Common myeloid progenitor, CD34-positive (primary cell): ENCODE measurements at regions not wholly inside any gene's neighbourhood (a gene's known extent, or its start where the extent isn't known, plus 50 kb on each side); places are given as distances from the start of the nearest gene placed in this dataset.
A peak's percentile ranks its signal among the peaks of the same experiment; 100 is the strongest.

Experiments used
- CTCF ChIA-PET: fragments of 350-600 bp; sonication (Branson Sonifier 250); formaldehyde crosslinking; loops from one replicate; lab custom pipeline; 2021; ENCODE audit warnings: antibody characterized with exemption; lab: Charles Lee
- POLR2A ChIA-PET: fragments of 350-600 bp; sonication (Branson Sonifier 250); formaldehyde crosslinking; loops from one replicate; lab custom pipeline; 2021; ENCODE audit warnings: antibody characterized with exemption; lab: Charles Lee
- DNase-seq, 3 donors: peaks; one replicate each; pipeline versions ENCODE4 v3.0.0 to v3.0.0-alpha.2; 2013
- H3K27ac ChIP-seq, 2 experiments: 1 replicate in 1 of 2; 2 replicates in 1 of 2; pipeline ENCODE4 v1.7.0; 2013; ENCODE audit warnings: inconsistent platforms in 2 of 2, low read length in 2 of 2, mild to moderate bottlenecking in 2 of 2, low read depth in 1 of 2, moderate library complexity in 1 of 2; ENCODE audit not compliant: severe bottlenecking in 2 of 2, insufficient read depth in 1 of 2, poor library complexity in 1 of 2
- H3K27me3 ChIP-seq, 5 experiments: replicated peaks in 2 of 5; 1 replicate in 3 of 5; 2 replicates in 2 of 5; pipeline versions ENCODE4 v1.6.1 to v1.7.0; 2013; ENCODE audit warnings: low read length in 4 of 5, mild to moderate bottlenecking in 2 of 5, moderate library complexity in 2 of 5, inconsistent platforms in 1 of 5; ENCODE audit not compliant: insufficient read depth in 5 of 5, control insufficient read depth in 4 of 5
- H3K36me3 ChIP-seq, 4 experiments: 1 replicate in 2 of 4; 2 replicates in 2 of 4; pipeline versions ENCODE4 v1.6.1 to v1.7.0; 2013; ENCODE audit warnings: low read length in 3 of 4, control low read depth in 1 of 4, mild to moderate bottlenecking in 1 of 4; ENCODE audit not compliant: control insufficient read depth in 4 of 4, insufficient read depth in 4 of 4
- H3K4me1 ChIP-seq, 4 experiments: 1 replicate in 3 of 4; 2 replicates in 1 of 4; pipeline versions ENCODE4 v1.6.1 to v1.7.1; 2013; ENCODE audit warnings: low read length in 3 of 4, mild to moderate bottlenecking in 3 of 4, control low read depth in 1 of 4, inconsistent platforms in 1 of 4, moderate library complexity in 1 of 4; ENCODE audit not compliant: control insufficient read depth in 4 of 4, insufficient read depth in 4 of 4; ENCODE audit errors: control extremely low read depth in 1 of 4
- H3K4me3 ChIP-seq, 7 experiments: 1 replicate in 4 of 7; 2 replicates in 3 of 7; pipeline versions ENCODE4 v1.5.1 to v1.7.0; 2013; ENCODE audit warnings: mild to moderate bottlenecking in 7 of 7, low read length in 6 of 7, moderate library complexity in 6 of 7, inconsistent platforms in 2 of 7, low read depth in 2 of 7, control low read depth in 1 of 7; ENCODE audit not compliant: insufficient read depth in 4 of 7, control insufficient read depth in 1 of 7; ENCODE audit errors: extremely low read depth in 1 of 7
- H3K9me3 ChIP-seq, 5 experiments: 1 replicate in 4 of 5; 2 replicates in 1 of 5; pipeline versions ENCODE4 v1.6.1 to v1.7.1; 2013; ENCODE audit warnings: low read length in 4 of 5, mild to moderate bottlenecking in 2 of 5, inconsistent platforms in 1 of 5, low read depth in 1 of 5, moderate library complexity in 1 of 5; ENCODE audit not compliant: control insufficient read depth in 4 of 5, insufficient read depth in 2 of 5; ENCODE audit errors: control extremely low read depth in 1 of 5
- WGBS: methylation state at CpG from one replicate; pipeline ENCODE4 v1.1.5; 2013; ENCODE audit not compliant: insufficient coverage; 5-methylcytosine and 5-hydroxymethylcytosine counted together

- H3K4me3 ChIP-seq = no peak overlapping the region
- H3K9me3 ChIP-seq = no peaks in the 10 kb centered on the region
- DNase-seq = no peak
- no peaks in the 10 kb centered on the region for H3K36me3 ChIP-seq
- H3K27me3 ChIP-seq = peaks cover 0 to 5% (median 4%) of the 10 kb centered on the region in 5 experiments
- H3K4me1 ChIP-seq = no peaks in the 10 kb centered on the region
- POLR2A ChIA-PET = no interaction called here
- CTCF ChIA-PET = interaction anchor here (0.7 kb wide), 1 partner anchor 9 kb away, joined by 3 read pairs; no protein-coding TSS in a partner anchor
- no peak overlapping the region for H3K27ac ChIP-seq
- 89% methylated on average over 10 of the region's 10 CpGs for WGBS
Measured at GRCh38 chr11:116518141-116518540, 254.6 kb downstream of the BUD13 start.

GRCh38 chr11:116517584-116517983 lies 255.2 kb downstream of the BUD13 start:
- Histone ChIP-seq H3K9me3 (no peaks in the 10 kb centered on the region), H3K4me3 (no peak overlapping the region), H3K36me3 (no peaks in the 10 kb centered on the region), H3K27me3 (peaks cover 0 to 5% (median 3%) of the 10 kb centered on the region in 5 experiments), H3K4me1 (no peaks in the 10 kb centered on the region), H3K27ac (no peak overlapping the region)
- DNase-seq = no peak
- CTCF ChIA-PET = no interaction called here
- POLR2A ChIA-PET = no interaction called here
- WGBS = 81% methylated on average over 6 of the region's 6 CpGs

- ChIA-PET CTCF (interaction anchor here (1.6 kb wide), 1 partner anchor 14 kb away, joined by 4 read pairs; no protein-coding TSS in a partner anchor), POLR2A (no interaction called here)
- no peak overlapping the region for H3K27ac ChIP-seq
- H3K4me1 ChIP-seq = no peaks in the 10 kb centered on the region
- peaks cover 0 to 6% (median 5%) of the 10 kb centered on the region in 5 experiments for H3K27me3 ChIP-seq
- H3K36me3 ChIP-seq = no peaks in the 10 kb centered on the region
- WGBS = 100% methylated on average over 4 of the region's 4 CpGs
- no peak for DNase-seq
- no peak overlapping the region for H3K4me3 ChIP-seq
- H3K9me3 ChIP-seq = no peaks in the 10 kb centered on the region
Measured at GRCh38 chr11:116517077-116517476, 255.7 kb downstream of the BUD13 start.

- Histone ChIP-seq H3K4me1 (no peaks in the 10 kb centered on the region), H3K9me3 (no peaks in the 10 kb centered on the region), H3K36me3 (no peaks in the 10 kb centered on the region), H3K4me3 (no peak overlapping the region), H3K27me3 (peaks cover 0 to 7% (median 5%) of the 10 kb centered on the region in 5 experiments), H3K27ac (no peak overlapping the region)
- WGBS = 93% methylated on average over 7 of the region's 7 CpGs
- DNase-seq = no peak
- CTCF ChIA-PET = interaction anchor here (1.6 to 2.1 kb wide), 2 partner anchors 13 to 126 kb away, joined by 4 to 8 read pairs; no protein-coding TSS in a partner anchor
- POLR2A ChIA-PET = no interaction called here
Measured at GRCh38 chr11:116515664-116516184, 257.1 kb downstream of the BUD13 start.

GRCh38 chr11:116513894-116514293 lies 258.9 kb downstream of the BUD13 start:
- Histone ChIP-seq H3K36me3 (no peaks in the 10 kb centered on the region), H3K4me3 (no peak overlapping the region), H3K4me1 (no peaks in the 10 kb centered on the region), H3K27me3 (peaks cover 0 to 8% (median 3%) of the 10 kb centered on the region in 5 experiments), H3K9me3 (no peaks in the 10 kb centered on the region), H3K27ac (no peak overlapping the region)
- WGBS = 56% methylated on average over 5 of the region's 8 CpGs
- ChIA-PET POLR2A (interaction anchor here (1.0 kb wide), 1 partner anchor 9 kb away, joined by 4 read pairs; no protein-coding TSS in a partner anchor), CTCF (interaction anchor here (0.9 to 3.9 kb wide), 6 partner anchors 9 to 178 kb away, joined by 3 to 18 read pairs (median 4); no protein-coding TSS in a partner anchor)
- DNase-seq = peak; percentile 36 to 60 (median 59)

- POLR2A ChIA-PET = interaction anchor here (1.0 kb wide), 1 partner anchor 8 kb away, joined by 4 read pairs; no protein-coding TSS in a partner anchor
- H3K4me1 ChIP-seq = no peaks in the 10 kb centered on the region
- DNase-seq = no peak
- H3K27ac ChIP-seq = no peak overlapping the region
- H3K9me3 ChIP-seq = no peaks in the 10 kb centered on the region
- no peak overlapping the region for H3K4me3 ChIP-seq
- CTCF ChIA-PET = interaction anchor here (0.9 to 3.9 kb wide), 6 partner anchors 8 to 179 kb away, joined by 3 to 18 read pairs (median 4); no protein-coding TSS in a partner anchor
- H3K27me3 ChIP-seq = peaks cover 0 to 9% (median 3%) of the 10 kb centered on the region in 5 experiments
- no peaks in the 10 kb centered on the region for H3K36me3 ChIP-seq
- WGBS = 77% methylated on average over 8 of the region's 8 CpGs
Measured at GRCh38 chr11:116513278-116513823, 259.4 kb downstream of the BUD13 start.

- no peak overlapping the region for H3K4me3 ChIP-seq
- H3K4me1 ChIP-seq = no peaks in the 10 kb centered on the region
- no CpG with 5 or more reads among the region's 2 CpGs for WGBS
- H3K9me3 ChIP-seq = no peaks in the 10 kb centered on the region
- H3K27me3 ChIP-seq = peaks cover 0 to 9% (median 7%) of the 10 kb centered on the region in 5 experiments
- no peak overlapping the region for H3K27ac ChIP-seq
- no peaks in the 10 kb centered on the region for H3K36me3 ChIP-seq
- ChIA-PET CTCF (interaction anchor here (0.9 to 3.9 kb wide), 4 partner anchors 25 to 179 kb away, joined by 3 to 18 read pairs (median 8); no protein-coding TSS in a partner anchor), POLR2A (no interaction called here)
- DNase-seq = no peak
Measured at GRCh38 chr11:116512841-116513240, 259.9 kb downstream of the BUD13 start.
